ENCODE measurements at regions not wholly inside any gene's neighbourhood (a gene's known extent, or its start where the extent isn't known, plus 50 kb on each side); places are given as distances from the start of the nearest gene placed in this dataset.

DNA sequence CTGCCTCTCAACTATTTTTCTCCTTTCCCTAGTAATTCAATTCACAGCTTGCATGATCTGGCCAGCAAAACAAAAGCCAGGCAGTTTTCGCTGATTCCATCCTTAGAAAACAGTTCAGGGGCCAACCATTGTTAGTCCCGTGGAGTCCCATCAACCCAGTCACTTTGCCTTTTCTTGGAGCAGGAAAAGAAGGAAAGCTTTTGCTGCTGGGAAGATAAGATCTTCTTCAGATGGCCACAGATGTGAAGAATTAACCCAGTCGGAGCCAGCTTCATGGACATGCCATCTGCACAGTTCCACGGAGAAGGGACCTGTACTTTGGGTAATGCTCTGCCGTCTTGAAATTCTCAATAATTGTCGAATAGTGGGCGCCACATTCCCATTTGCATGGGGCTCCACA lies 76.9 kb upstream of the TSHZ2 start:
- TF ChIP-seq, protein P1, sequence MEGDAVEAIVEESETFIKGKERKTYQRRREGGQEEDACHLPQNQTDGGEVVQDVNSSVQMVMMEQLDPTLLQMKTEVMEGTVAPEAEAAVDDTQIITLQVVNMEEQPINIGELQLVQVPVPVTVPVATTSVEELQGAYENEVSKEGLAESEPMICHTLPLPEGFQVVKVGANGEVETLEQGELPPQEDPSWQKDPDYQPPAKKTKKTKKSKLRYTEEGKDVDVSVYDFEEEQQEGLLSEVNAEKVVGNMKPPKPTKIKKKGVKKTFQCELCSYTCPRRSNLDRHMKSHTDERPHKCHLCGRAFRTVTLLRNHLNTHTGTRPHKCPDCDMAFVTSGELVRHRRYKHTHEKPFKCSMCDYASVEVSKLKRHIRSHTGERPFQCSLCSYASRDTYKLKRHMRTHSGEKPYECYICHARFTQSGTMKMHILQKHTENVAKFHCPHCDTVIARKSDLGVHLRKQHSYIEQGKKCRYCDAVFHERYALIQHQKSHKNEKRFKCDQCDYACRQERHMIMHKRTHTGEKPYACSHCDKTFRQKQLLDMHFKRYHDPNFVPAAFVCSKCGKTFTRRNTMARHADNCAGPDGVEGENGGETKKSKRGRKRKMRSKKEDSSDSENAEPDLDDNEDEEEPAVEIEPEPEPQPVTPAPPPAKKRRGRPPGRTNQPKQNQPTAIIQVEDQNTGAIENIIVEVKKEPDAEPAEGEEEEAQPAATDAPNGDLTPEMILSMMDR (IDR thresholded peaks at IDR 0.05; ENCODE audit: unreplicated experiment) = no peak
- Mint-ChIP-seq H3K36me3 (ENCODE audit: insufficient read depth) (no peaks in the 10 kb centered on the region), H3K9me3 (ENCODE audit: low read depth) (peaks cover 4% of the 10 kb centered on the region), H3K4me3 (ENCODE audit: low read depth) (no peak overlapping the region), H3K27me3 (no peaks in the 10 kb centered on the region), H3K27ac (no peak overlapping the region), H3K4me1 (ENCODE audit: low read depth) (peaks cover 4% of the 10 kb centered on the region)
- no peak for DNase-seq (ENCODE audit: low spot score, unreplicated experiment)

GRCh38 chr20:52893498-52893897 lies 78.7 kb upstream of the TSHZ2 start:
- TF ChIP-seq, protein P1 (IDR thresholded peaks at IDR 0.05; ENCODE audit: unreplicated experiment) = no peak
- Mint-ChIP-seq H3K4me3 (ENCODE audit: low read depth) (no peak overlapping the region), H3K4me1 (ENCODE audit: low read depth) (no peaks in the 10 kb centered on the region), H3K36me3 (ENCODE audit: insufficient read depth) (no peaks in the 10 kb centered on the region), H3K9me3 (ENCODE audit: low read depth) (peaks cover 4% of the 10 kb centered on the region), H3K27ac (no peak overlapping the region), H3K27me3 (no peaks in the 10 kb centered on the region)
- DNase-seq (ENCODE audit: low spot score, unreplicated experiment) = no peak

DNA sequence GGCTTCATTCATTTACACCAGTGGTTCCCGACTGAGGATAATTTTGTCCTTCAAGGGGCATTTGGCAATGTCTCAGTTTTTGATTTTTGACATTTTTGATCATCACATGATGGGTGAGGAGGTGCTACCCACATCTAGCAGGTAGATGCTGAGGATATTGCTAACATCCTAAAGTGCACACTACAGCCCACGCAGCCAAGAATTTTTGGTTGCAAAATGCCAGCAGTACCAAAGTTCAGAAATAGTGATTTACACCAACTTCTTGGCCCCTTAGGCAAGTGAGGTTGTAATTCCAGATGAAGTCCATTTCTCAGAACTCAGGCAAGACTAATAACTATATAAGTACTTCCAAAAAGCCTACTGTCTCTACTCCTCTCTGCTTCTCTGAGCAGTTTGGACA lies 80.1 kb upstream of the TSHZ2 start:
- TF ChIP-seq, protein P1 (IDR thresholded peaks at IDR 0.05; ENCODE audit: unreplicated experiment) = no peak
- no peaks in the 10 kb centered on the region for H3K27me3 Mint-ChIP-seq
- no peak overlapping the region for H3K4me3 Mint-ChIP-seq (ENCODE audit: low read depth)
- DNase-seq (ENCODE audit: low spot score, unreplicated experiment) = no peak
- no peaks in the 10 kb centered on the region for H3K36me3 Mint-ChIP-seq (ENCODE audit: insufficient read depth)
- H3K9me3 Mint-ChIP-seq (ENCODE audit: low read depth) = peaks cover 5% of the 10 kb centered on the region
- H3K4me1 Mint-ChIP-seq (ENCODE audit: low read depth) = peaks cover under 1% of the 10 kb centered on the region
- H3K27ac Mint-ChIP-seq = no peak overlapping the region

DNA sequence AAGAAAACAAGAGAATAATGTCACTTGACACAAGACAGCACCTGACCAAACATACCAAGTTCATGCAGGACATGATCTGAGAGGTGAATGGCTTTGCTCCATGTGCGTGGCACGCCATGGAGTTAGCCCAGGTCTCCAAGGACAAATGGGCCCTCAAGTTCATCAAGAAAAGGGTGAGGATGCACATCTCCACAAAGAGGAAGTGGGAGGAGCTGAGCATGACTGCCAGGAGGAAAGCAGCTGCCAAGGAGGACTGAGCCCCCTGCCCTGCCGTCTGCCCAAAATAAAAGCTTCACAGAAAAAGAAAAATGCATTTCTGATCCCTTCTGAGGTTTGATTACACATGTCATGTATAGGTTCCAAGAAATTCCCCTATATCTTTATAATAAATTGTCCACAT lies 82.0 kb upstream of the TSHZ2 start:
- DNase-seq (ENCODE audit: low spot score, unreplicated experiment) = no peak
- Mint-ChIP-seq H3K4me3 (ENCODE audit: low read depth) (no peak overlapping the region), H3K27me3 (no peaks in the 10 kb centered on the region)

GRCh38 chr20:52889225-52889624 lies 82.9 kb upstream of the TSHZ2 start:
- DNase-seq (ENCODE audit: low spot score, unreplicated experiment) = no peak
- Mint-ChIP-seq H3K36me3 (ENCODE audit: insufficient read depth) (no peaks in the 10 kb centered on the region), H3K4me3 (ENCODE audit: low read depth) (no peak overlapping the region), H3K9me3 (ENCODE audit: low read depth) (peaks cover 7% of the 10 kb centered on the region), H3K27ac (no peak overlapping the region), H3K27me3 (no peaks in the 10 kb centered on the region), H3K4me1 (ENCODE audit: low read depth) (peaks cover 2% of the 10 kb centered on the region)
- TF ChIP-seq, protein P1 (IDR thresholded peaks at IDR 0.05; ENCODE audit: unreplicated experiment) = no peak

More for the DNA sequence above, 82.0 kb upstream of the TSHZ2 start:
- TF ChIP-seq, protein P1 (IDR thresholded peaks at IDR 0.05; ENCODE audit: unreplicated experiment) = no peak
- peaks cover 2% of the 10 kb centered on the region for H3K4me1 Mint-ChIP-seq (ENCODE audit: low read depth)
- peaks cover 7% of the 10 kb centered on the region for H3K9me3 Mint-ChIP-seq (ENCODE audit: low read depth)
- no peaks in the 10 kb centered on the region for H3K36me3 Mint-ChIP-seq (ENCODE audit: insufficient read depth)
- no peak overlapping the region for H3K27ac Mint-ChIP-seq
